ENCODE measurements at regions not wholly inside any gene's neighbourhood (a gene's known extent, or its start where the extent isn't known, plus 50 kb on each side); places are given as distances from the start of the nearest gene placed in this dataset.

DNA sequence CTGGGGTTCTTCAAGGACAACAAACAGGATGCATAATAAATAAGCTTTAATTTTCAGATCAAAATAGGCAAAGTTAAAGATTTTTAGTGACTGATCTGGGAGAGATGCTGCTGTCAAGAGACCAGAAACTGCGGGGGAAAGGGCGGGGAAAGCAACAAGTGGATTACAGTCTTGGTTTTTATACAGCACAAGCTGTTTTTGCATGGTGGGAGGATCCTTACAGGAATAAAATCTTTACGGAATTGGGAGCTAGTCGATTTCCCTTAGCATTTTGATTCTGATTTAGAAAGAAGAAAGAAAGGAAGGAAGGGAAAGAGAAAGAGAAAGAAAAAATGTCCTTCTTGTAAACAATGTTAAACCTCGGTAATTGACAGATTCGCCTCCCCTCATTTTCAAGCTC, 242.3 kb upstream of the SP8 start:
- DNase-seq (ENCODE audit: low read depth in 2 of 2) = no peak

DNA sequence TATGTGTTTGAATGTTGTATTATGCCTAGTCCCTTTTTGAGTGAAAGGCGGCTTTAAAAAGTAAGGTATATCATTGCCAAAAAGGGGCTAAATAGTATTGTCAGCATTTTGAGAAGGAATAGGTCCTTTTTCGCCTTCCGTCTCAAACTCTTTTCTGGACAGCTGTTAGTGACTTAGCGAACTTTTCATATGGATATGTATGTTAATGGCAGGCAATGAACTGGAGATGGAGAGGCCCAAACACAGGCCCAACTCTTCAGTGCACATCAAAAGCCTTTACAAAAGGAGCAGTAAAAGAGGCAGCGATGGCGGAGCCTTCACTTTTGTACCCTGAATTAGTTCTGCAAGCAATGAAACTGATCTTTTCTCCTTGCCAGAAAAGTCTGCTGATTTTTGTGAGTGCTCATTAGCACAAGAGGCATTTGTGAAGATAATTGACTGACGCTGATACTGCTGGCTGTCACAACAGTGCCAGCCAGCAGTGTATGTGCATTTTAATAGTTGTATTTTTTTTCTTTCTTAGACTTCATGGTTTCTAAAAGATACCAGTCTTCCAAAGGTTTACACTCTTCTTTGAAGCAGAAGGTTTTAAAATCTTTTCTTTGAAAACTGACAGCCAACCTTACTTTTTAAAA, 243.7 kb upstream of the SP8 start:
- DNase-seq (ENCODE audit: low read depth in 2 of 2) = no peak

DNA sequence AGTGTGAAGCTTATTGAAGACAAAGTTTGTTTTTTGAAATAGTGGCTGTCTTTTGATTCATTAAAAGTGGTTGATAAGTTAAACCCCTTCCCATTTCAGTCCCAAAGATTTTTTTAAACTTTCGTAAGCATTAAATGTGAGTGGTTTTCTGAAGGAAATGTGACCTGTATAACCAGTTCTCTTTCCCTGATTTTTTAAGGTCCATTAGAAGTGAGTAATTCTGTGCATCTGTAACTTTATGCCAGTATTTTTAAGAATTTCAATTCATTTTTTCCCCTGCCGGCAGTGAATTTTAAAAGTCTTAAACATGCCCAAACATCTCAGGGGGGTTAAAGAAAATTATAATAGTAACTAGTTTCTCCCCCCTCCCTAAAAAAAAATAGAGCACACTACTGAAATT, 254.6 kb upstream of the SP8 start:
- DNase-seq (ENCODE audit: low read depth in 2 of 2) = no peak

DNA sequence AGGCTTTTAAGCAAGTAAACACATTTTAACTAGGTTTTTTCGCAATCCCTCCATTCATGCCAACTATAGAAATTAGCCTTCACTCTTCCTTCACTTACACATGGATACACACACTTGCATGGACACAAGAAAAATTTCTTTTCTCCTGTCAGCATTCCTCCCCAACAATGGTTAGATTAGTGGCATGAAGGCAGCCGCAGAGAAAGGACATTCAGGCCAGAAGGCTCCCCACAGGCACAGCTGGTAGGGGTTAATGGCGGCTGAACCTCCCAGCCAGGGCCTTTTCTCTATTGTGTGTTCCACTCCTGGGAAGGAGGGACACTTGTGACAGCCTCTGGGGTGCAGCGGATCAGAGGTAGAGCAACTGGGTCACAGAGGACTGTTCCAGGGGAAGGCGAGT, 255.0 kb upstream of the SP8 start:
- no peak for DNase-seq (ENCODE audit: low read depth in 2 of 2)

DNA sequence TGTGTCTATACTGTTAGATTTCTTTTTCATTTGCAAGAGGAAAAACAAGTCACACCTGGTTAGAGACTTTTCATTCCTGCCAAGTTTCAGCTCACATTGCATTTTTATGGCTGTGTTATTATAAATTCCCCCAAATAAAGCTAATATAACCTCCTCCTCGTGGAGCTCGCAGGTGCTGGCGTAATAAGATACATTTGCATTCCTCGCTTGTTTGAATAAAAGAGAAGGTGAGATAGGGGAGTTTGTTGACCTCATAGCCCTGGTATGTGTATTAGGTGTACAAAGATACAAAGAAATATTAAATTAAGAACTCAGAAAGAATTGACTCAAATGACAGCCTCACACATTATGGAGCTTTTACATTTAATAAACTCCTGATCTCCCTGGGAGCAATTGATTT, 257.7 kb upstream of the SP8 start:
- no peak for DNase-seq (ENCODE audit: low read depth in 2 of 2)

DNA sequence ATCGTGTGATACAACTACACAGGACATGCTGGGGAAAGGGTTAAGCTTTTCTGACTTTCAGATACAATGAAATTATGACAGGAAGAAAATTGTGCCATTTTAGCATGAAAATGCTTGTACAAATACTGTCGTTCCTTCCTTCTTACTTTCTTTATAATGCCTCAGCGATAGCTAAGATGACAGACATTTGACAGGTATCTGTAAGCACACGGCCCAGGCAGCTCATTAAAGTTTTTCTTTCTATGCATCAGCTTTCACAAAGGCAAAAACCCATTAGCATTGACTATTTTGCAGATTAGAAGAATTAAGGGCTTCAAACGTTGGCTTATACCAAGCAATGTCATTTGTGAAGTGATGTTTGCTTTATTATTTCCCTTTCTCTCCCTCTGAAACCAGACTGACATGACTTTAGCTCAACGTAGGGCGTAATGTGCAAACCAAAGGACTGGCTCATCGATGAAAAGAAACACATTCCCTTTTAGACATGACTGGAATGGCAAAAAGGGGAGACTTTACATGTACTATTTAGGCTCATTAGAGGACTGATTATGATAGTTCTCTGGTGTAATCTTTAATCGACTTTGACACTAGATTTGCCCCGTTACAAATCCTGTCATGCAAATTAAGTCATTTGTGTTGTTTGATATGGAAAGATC, 258.4 kb upstream of the SP8 start:
- no peak for DNase-seq (ENCODE audit: low read depth in 2 of 2)

DNA sequence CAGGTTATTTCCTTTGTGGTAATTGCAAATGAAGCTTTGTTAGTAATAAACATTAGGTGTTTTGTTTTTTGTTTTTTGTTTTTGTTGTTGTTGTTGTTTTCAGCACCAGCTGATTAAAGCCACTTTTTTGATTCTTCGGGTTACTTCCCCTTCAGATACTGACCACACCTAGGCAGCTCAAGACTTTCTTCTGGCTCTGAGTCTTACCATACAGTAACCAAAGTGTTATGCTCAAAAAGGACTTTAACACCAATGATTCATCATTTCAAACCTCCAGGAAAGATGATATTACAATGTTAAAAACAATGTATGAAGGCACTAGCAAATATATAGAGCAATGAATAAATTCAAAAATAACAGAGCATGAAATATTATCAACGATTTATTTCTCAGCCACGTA, 265.2 kb upstream of the SP8 start:
- DNase-seq (ENCODE audit: low read depth in 2 of 2) = no peak

DNA sequence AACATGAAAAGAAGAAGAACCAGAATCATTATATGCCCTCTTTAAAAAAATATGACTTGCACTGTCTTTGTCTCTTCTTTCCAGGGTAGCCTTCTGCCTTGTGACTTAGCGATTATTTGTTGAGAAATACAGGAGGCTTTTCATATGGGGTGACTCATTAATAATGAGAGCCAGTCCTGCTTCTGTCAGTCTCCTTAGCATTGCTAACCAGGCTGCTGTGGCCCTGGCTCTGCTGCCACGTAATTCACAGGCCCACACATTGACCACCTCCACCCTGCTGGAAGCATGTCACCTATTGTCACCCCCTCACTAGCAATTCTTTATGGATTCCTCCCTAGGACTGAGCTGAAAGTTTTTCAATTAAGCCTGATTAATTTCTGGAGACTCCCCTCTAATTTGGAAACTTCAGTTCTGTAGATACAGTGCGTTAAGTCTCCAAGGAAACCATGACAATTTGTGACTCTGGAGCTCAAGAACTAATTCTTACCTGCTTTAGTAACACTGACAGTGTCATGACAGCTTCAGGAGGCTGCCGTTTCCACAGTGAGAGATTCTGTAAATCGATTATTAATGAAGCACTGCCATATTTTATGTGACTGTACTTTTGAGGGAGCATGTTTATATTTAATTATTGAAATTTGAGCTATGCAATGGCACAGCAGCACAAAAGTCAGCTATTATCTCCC, 267.9 kb upstream of the SP8 start:
- DNase-seq (ENCODE audit: low read depth in 2 of 2) = no peak

DNA sequence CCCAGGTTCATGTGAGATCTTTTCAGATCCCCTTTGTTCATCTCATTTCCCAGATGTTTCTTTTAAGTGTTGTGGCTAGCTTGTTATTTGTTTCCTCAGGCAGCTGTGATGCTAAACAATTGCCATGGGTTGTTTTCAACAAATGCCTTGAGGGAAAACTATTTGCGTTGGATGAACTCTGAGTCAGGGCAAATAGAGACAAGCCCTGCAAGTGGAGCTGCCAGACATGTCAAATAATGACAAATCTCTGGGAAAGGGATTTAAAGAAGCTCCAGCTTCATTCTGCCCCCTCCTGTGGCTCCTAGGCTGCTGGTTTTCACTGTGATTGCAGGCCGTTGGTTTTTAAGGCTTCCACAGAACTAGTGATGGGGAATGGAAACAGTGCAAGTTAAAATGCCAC, 272.4 kb upstream of the SP8 start:
- no peak for DNase-seq (ENCODE audit: low read depth in 2 of 2)

DNA sequence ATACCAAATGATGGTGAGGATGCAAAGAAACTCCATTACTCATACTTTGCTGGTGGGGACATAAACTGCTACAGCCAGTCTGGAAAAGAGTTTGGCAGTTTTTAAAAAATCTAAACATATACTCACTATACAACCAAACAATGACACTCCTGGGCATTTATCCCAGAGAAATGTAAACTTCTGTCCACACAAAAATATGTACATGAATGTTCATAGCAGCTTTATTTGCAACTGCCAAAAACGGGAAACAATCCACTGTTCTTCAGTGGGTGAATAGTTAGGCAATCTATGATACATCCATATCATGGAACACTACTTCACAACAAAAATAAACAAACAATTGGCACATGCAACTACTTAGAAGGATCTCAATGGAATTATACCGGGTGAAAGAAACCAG, 276.4 kb upstream of the SP8 start:
- DNase-seq (ENCODE audit: low read depth in 2 of 2) = no peak

DNA sequence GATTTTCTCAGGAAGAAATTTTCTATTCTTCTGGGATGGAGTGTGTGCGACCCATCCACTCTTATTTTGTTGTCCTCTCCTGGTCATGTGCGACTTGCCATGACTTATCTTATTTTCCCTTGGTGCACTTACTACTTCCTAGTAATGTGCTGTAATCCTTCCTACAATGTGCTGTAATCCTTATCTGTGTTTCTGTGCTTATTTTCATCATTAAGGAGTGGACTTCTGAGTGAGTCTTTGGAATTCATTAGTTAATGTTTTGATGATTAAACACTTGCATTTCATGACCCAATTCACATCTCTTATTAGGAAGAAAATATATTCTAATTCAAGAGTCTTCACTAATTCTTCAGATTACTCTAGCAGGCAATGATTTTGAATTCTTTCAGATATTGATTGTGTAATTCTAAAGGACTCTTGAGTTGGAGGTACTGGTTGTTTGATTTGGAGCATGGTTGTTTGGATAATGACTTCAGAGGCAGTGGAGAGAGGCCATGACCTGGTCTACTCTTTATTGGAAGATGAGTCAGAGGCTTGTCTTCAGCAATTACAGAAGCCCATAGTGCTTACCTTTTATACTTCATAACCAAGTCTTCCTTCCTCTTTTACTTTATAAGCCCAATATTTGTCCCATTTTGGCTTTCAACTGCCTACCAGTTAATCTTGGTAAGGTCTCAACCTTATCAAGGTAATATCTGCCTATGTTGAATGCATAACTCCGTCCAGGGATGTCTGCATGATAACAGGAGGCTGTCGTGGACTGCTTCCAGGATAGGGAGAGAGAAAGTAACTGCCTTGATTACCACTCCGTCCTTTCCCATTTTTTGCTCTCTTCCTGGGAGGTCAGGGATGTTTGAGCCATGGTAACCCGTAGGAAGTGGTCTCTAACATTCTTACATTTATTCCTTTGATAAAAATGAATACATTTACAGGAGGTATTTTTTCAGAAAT, 278.3 kb upstream of the SP8 start:
- no peak for DNase-seq (ENCODE audit: low read depth in 2 of 2)

DNA sequence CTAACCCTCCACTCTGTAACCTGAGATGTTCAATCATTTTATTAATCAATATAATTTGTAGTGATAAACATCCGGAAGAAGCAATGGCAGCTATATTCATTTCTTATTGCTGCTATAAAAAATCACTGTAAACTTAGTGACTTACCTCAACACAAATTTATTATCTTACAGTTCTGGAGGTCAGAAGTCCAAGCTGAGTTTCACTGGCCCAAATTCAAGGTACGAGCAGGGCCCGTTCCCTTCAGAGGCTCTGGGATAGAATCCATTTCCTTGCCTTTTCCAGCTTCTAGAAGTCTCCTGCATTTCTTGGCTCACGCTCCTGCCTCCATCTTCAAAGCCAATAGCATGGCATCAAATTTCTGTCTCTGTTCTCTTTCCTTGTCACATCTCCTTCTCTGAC, 279.5 kb upstream of the SP8 start:
- DNase-seq (ENCODE audit: low read depth in 2 of 2) = no peak

DNA sequence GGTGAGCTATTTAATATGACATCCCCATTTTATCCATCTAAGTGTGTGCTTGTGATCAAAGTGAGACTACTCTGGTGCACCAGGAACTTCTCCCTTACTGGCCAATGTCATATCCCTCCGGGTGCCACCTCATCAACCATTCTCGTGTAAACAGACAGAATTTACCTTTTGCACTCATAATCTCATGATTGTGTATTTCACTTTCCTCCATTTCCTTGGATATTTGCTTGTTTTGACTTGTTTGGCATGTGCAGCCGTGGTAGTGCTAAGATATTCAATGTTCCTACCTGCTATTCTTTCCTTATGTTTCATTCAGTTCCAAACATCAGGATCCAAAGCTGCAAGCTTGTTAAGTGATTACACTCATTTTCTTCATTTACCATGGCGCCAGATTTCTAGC, 280.5 kb upstream of the SP8 start:
- DNase-seq (ENCODE audit: low read depth in 2 of 2) = no peak

DNA sequence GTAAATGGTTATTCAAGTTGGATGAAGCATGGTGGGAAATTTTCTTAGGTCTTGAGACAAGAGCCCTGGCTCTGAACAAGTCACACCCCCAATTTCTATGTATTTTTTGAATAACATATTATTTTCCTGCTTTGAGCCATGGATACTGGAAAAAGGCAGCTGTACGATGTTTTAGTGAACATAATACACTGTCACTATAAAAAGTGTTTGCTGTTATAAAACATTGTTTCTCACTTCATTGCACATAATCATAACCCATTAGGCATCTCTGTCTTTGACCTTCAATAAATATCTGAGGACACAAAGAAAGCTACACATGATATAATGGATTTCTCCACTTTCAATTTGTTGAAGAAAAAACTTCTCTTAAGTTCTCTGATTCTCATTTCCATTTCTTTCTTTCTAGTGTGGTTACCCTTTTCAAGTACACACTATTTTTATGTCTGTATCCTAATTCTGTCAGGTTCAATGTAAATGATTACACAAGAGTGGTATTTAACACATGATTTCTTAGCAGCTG, 283.9 kb upstream of the SP8 start:
- DNase-seq (ENCODE audit: low read depth in 2 of 2) = no peak

DNA sequence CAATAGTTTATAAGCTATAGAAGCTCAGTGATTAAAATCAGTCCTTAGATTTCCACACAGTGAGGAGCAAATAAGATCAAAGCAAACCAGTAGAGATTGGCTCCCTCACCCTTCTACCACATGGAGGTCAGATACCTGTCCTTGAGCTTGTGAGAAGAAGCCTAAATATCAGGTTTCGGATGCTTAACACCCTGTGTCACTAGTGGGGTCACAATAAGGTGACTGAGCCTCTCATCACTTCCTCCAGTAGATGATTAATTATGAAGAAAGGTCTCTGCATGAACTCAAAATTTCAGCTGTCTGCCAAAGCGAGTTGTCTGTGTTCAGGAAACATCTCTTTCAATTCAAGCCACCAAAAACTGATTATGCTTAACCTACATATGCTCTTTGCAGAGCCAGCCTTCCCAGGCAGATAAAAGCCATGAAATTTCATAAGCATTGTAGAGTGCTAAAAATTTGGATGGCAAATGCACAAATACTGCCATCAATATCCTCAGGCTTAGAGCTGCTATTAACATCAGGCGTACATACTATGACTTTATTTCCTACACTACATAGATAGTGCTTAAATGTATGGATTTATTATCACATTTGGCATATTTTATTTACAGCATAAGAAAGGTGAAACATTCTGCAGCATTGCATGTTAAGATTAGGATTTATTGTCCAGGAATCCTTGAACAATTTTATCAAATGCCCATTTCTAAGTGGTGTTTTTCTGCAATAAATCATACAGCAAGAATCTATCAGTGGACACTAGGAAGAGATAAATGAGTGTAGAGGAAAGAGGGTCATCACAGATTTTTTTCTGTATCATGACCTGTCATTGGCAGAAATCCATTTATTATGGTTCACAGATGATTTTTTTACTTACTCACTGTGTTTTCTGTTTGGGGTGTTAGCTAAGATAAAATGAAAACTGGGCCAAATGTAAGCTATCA, 285.1 kb upstream of the SP8 start:
- no peak for DNase-seq (ENCODE audit: low read depth in 2 of 2)

DNA sequence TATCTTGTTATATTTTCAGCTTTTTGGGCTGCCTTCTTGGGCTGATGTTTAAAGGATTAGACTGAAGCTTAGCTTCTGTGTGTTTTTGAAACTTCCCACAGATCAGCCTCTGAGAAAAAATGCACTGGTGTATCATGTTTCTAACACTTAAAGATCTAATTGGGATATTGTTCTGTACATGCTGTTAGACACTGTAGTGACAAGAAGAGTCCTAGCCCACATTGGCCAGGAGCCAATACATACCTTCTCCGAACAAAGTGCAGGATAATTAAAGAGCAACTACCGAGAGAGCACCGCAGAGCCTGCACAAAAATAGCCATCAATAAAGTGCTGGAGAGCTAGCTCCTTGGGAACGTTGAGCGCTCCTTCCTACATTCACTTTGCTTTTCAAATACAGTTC, 289.4 kb upstream of the SP8 start:
- DNase-seq (ENCODE audit: low read depth in 2 of 2) = no peak

DNA sequence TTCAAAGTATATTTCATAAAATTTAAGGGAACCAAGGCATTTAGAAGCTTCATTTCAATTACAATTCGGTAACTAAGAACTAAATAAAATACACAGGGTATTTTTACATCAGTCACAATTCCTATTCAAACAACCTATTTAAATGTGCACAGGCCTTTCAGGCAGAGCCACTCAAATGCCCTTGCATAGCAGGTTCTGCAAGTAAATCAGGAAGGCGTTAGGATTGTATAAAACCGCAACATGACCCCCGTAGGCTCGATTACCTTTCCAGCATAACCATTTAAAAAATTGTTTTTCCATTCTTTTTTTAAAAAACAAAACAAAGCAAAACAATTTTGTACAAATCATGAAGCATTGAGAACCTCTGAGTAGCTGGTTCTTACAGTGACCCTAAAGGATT, 289.9 kb upstream of the SP8 start:
- DNase-seq (ENCODE audit: low read depth in 2 of 2) = no peak

DNA sequence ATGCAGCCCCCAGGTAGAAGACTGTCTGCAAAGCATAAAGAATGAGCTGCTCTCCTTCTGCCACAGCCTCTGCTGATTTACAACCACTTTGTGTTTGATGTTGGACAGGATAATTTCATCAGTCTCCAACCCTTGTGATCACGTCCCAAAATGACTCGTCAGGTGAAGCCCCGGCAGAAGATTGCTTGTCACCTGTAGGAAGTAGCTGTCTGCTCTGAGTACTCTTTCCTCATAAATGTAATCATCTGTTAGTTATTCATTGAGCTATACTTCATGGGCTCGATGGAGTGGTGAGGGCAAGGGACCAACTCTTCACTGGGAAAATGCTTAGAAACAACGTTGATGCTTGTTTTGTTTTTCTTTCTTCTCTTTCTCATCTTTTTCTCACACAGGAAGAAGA, 290.9 kb upstream of the SP8 start:
- DNase-seq (ENCODE audit: low read depth in 2 of 2) = no peak

DNA sequence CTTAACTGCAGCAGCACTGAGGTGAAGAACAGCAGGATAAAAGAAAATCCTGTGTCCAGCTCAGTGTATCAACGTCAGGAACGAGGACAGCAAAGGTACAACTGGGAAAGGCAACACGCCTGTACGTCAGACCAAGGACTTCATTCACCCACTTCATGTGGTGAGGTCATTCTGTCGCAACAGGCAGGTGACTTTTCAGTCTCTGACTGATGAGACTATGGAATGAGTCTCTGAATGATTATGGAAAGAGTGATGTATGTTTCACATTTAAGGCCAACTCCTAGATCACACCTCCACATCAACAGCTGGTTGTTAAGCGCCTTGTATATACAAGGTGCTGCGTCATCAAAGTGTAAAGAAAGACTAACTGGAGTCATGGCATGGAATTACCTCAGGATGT, 297.6 kb upstream of the SP8 start:
- no peak for DNase-seq (ENCODE audit: low read depth in 2 of 2)

DNA sequence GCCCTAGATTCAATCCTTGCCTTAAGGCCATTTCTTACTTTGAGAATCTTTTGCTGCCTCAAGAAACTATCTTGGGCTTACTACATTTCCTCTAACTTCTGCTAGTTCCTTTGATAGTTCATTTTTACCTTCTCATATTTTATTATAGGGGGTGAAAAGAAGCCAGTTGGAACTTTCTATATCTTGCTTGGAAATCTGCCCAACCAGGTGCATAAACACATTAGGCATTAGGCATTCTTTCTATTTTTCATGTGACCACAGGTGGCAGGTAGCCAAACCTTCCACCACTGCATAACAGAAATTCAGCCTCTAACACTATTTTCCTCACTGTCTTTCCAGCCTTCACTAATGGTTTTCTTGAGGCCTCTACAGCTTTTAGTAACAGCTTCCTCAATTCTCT, 300.0 kb upstream of the SP8 start:
- no peak for DNase-seq (ENCODE audit: low read depth in 2 of 2)

DNA sequence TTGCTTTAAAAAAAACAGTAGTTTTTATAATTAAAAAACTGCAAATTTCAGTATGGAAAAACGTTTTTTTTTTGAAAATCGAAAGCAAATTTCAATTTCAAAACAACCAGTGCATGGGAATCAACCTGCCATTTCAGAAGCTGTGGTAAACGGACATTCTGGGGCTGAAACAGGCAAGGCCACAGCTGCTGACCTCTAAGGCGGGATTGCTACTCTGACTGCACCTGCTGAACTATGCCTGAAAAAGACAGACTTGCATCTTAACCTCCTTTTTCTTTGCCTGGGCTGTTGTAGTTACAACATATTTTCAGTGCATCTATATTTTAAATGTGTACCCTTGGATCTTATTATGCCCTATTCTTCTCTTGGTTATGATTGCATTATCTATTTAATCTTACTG, 303.0 kb upstream of the SP8 start:
- no peak for DNase-seq (ENCODE audit: low read depth in 2 of 2)

Measured in activated CD4-positive, alpha-beta T cell treated with anti-CD3 and anti-CD28 coated beads for 24 hours (primary cell).